IMR-90 (cell line): ENCODE measurements at regions not wholly inside any gene's neighbourhood (a gene's known extent, or its start where the extent isn't known, plus 50 kb on each side); places are given as distances from the start of the nearest gene placed in this dataset.

ENCODE experiments used
- ATAC-seq: fragments of 200-7000 bp; cut with Tn5 transposase; 2 replicates; pipeline ENCODE4 v1.9.1; 2020; ENCODE audit warnings: low read depth, mild to moderate bottlenecking, moderate library complexity
- BruUV-seq: library from RNA; stranded (reverse); fragments of 400-500 nt; replicated peaks from 2 replicates; lab custom pipeline; 2021; lab: Mats Ljungman, UMichigan
- CTCF ChIA-PET: fragments of 300-600 bp; formaldehyde crosslinking; extraction: SDS; loops from one replicate; lab custom pipeline; 2021; ENCODE audit warnings: antibody characterized with exemption; lab: Yijun Ruan, JAX
- POLR2A ChIA-PET: fragments of 300-600 bp; sonication (Branson Sonifier 250); formaldehyde crosslinking; loops from one replicate; lab custom pipeline; 2022; ENCODE audit warnings: antibody characterized with exemption; ENCODE audit not compliant: unreplicated experiment; lab: Charles Lee
- DNase-seq: peaks from one replicate; pipeline ENCODE4 v3.0.0; 2013
- H2AFZ ChIP-seq: replicated peaks from 2 replicates; pipeline ENCODE3; 2013; ENCODE audit warnings: low read length, mild to moderate bottlenecking; ENCODE audit not compliant: poor library complexity
- H2AK5ac ChIP-seq: 2 replicates; pipeline ENCODE4 v1.6.1; 2013; ENCODE audit warnings: low read depth, low read length, inconsistent platforms
- H2AK9ac ChIP-seq: replicated peaks from 2 replicates; pipeline ENCODE3; 2013; ENCODE audit warnings: mild to moderate bottlenecking, low read depth, low read length, moderate library complexity; ENCODE audit not compliant: poor library complexity
- H2BK120ac ChIP-seq: 2 replicates; pipeline ENCODE4 v1.6.1; 2013; ENCODE audit warnings: low read depth, low read length, inconsistent platforms
- H2BK15ac ChIP-seq: 3 replicates; pipeline ENCODE4 v1.6.1; 2013; ENCODE audit warnings: low read depth, low read length, inconsistent platforms
- H2BK20ac ChIP-seq: 2 replicates; pipeline ENCODE4 v1.6.1; 2013; ENCODE audit warnings: low read depth, mild to moderate bottlenecking, inconsistent platforms, low read length, moderate library complexity
- H2BK5ac ChIP-seq: 2 replicates; pipeline ENCODE4 v1.6.1; 2013; ENCODE audit warnings: mild to moderate bottlenecking, low read depth, low read length, inconsistent platforms; ENCODE audit not compliant: poor library complexity, severe bottlenecking
- H3K14ac ChIP-seq: replicated peaks from 2 replicates; pipeline ENCODE4 v1.6.1; 2013; ENCODE audit warnings: low read depth, low read length, inconsistent platforms
- H3K18ac ChIP-seq: 2 replicates; pipeline ENCODE4 v1.6.1; 2013; ENCODE audit warnings: low read depth, low read length, control low read depth
- H3K23ac ChIP-seq: 2 replicates; pipeline ENCODE4 v1.6.1; 2013; ENCODE audit warnings: low read depth, low read length, inconsistent platforms
- H3K27ac ChIP-seq: 2 replicates; pipeline ENCODE4 v1.5.1; 2013; ENCODE audit warnings: mild to moderate bottlenecking, control low read depth, low read length; ENCODE audit not compliant: insufficient read depth
- H3K27me3 ChIP-seq: 2 replicates; pipeline ENCODE4 v1.6.1; 2013; ENCODE audit warnings: low read length; ENCODE audit not compliant: control insufficient read depth, insufficient read depth
- H3K36me3 ChIP-seq: 2 replicates; pipeline ENCODE4 v1.6.1; 2013; ENCODE audit warnings: low read length, mixed read lengths; ENCODE audit not compliant: control insufficient read depth, insufficient read depth
- H3K4ac ChIP-seq: 2 replicates; pipeline ENCODE4 v1.6.1; 2013; ENCODE audit warnings: low read depth, low read length, inconsistent platforms
- H3K4me1 ChIP-seq: 2 replicates; pipeline ENCODE4 v1.6.1; 2013; ENCODE audit warnings: low read length, mixed read lengths; ENCODE audit not compliant: control insufficient read depth, insufficient read depth
- H3K4me2 ChIP-seq: 2 replicates; pipeline ENCODE4 v1.6.1; 2013; ENCODE audit warnings: low read depth, mild to moderate bottlenecking, control low read depth, low read length, moderate library complexity
- H3K4me3 ChIP-seq: 2 replicates; pipeline ENCODE4 v1.5.1; 2013; ENCODE audit warnings: low read depth, mild to moderate bottlenecking, control low read depth, low read length, moderate library complexity; ENCODE audit not compliant: insufficient read depth
- H3K56ac ChIP-seq: 2 replicates; pipeline ENCODE4 v1.6.1; 2013; ENCODE audit warnings: low read length, inconsistent platforms; ENCODE audit not compliant: insufficient read depth; ENCODE audit errors: extremely low read depth
- H3K79me1 ChIP-seq, 2 experiments: 2 replicates each; pipeline ENCODE4 v1.6.1; 2013; ENCODE audit warnings: low read length in 2 of 2, inconsistent platforms in 1 of 2, low read depth in 1 of 2
- H3K9ac ChIP-seq: 2 replicates; pipeline ENCODE4 v1.6.1; 2013; ENCODE audit warnings: low read depth, low read length, control low read depth
- H3K9me1 ChIP-seq: 2 replicates; pipeline ENCODE4 v1.6.1; 2013; ENCODE audit warnings: low read length, inconsistent platforms; ENCODE audit not compliant: insufficient read depth
- H3K9me3 ChIP-seq: 2 replicates; pipeline ENCODE4 v1.6.1; 2013; ENCODE audit warnings: low read length; ENCODE audit not compliant: control insufficient read depth, insufficient read depth
- H4K20me1 ChIP-seq: 2 replicates; pipeline ENCODE4 v1.6.1; 2013; ENCODE audit warnings: low read length, inconsistent platforms; ENCODE audit not compliant: insufficient read depth
- H4K5ac ChIP-seq: 2 replicates; pipeline ENCODE4 v1.6.1; 2013; ENCODE audit warnings: mild to moderate bottlenecking, low read depth, low read length, control low read depth
- H4K8ac ChIP-seq, 2 experiments: 2 replicates each; pipeline ENCODE4 v1.6.1; 2013; ENCODE audit warnings: low read depth in 2 of 2, low read length in 2 of 2, control low read depth in 1 of 2, inconsistent platforms in 1 of 2
- H4K91ac ChIP-seq: 2 replicates; pipeline ENCODE4 v1.6.1; 2013; ENCODE audit warnings: low read depth, low read length, inconsistent platforms; ENCODE audit not compliant: insufficient read depth
- BHLHE40 ChIP-seq: fragments of 150-350 bp; IDR thresholded peaks from 2 replicates; pipeline ENCODE4 v1.6.1; 2016; ENCODE audit warnings: mild to moderate bottlenecking, low read depth, low read length
- CEBPB ChIP-seq: IDR thresholded peaks from 2 replicates; pipeline ENCODE4 v1.6.1; 2012; ENCODE audit warnings: low read depth, low read length, improper control_type of control experiment
- CHD1 ChIP-seq: IDR thresholded peaks from 2 replicates; pipeline ENCODE4 v1.6.1; 2012; ENCODE audit warnings: low read depth, low read length, improper control_type of control experiment
- ELK1 ChIP-seq: fragments of 150-350 bp; IDR thresholded peaks from 2 replicates; pipeline ENCODE4 v1.6.1; 2016; ENCODE audit warnings: low read depth, mild to moderate bottlenecking, low read length, moderate library complexity, borderline replicate concordance
- FOS ChIP-seq: fragments of 150-350 bp; IDR thresholded peaks from 2 replicates; pipeline ENCODE4 v1.6.1; 2016; ENCODE audit warnings: low read depth, low read length
- MAFK ChIP-seq: IDR thresholded peaks from 2 replicates; pipeline ENCODE4 v1.6.1; 2012; ENCODE audit warnings: low read depth, low read length, improper control_type of control experiment
- MAZ ChIP-seq: IDR thresholded peaks from 2 replicates; pipeline ENCODE4 v1.6.1; 2012; ENCODE audit warnings: low read depth, mild to moderate bottlenecking, low read length, improper control_type of control experiment, moderate library complexity, borderline replicate concordance
- MXI1 ChIP-seq: IDR thresholded peaks from 2 replicates; pipeline ENCODE4 v1.6.1; 2012; ENCODE audit warnings: low read depth, mild to moderate bottlenecking, low read length, moderate library complexity, borderline replicate concordance
- NFE2L2 ChIP-seq: fragments of 150-350 bp; IDR thresholded peaks from 2 replicates; pipeline ENCODE4 v1.6.1; 2016; ENCODE audit warnings: low read depth, mild to moderate bottlenecking, low read length
- POLR2A ChIP-seq: IDR thresholded peaks from 2 replicates; pipeline ENCODE4 v1.6.1; 2012; ENCODE audit warnings: mild to moderate bottlenecking, low read depth, low read length
- RAD21 ChIP-seq: IDR thresholded peaks from 2 replicates; pipeline ENCODE4 v1.6.1; 2012; ENCODE audit warnings: low read length, improper control_type of control experiment
- RCOR1 ChIP-seq: IDR thresholded peaks from 2 replicates; pipeline ENCODE4 v1.6.1; 2012; ENCODE audit warnings: mild to moderate bottlenecking, low read length, improper control_type of control experiment; ENCODE audit not compliant: insufficient replicate concordance
- RFX5 ChIP-seq: IDR thresholded peaks from 2 replicates; pipeline ENCODE4 v1.8.0; 2012; ENCODE audit warnings: low read depth, mild to moderate bottlenecking, low read length, moderate library complexity
- SMC3 ChIP-seq: fragments of 150-350 bp; IDR thresholded peaks from 2 replicates; pipeline ENCODE4 v1.6.1; 2016; ENCODE audit warnings: low read depth, mild to moderate bottlenecking, antibody characterized with exemption, low read length, moderate library complexity
- WGBS, 2 experiments: methylation state at CpG; one replicate each; pipeline versions ENCODE4 v1.1.5 to v1.1.7; 2013; ENCODE audit warnings: missing lambda C conversion rate in 2 of 2; ENCODE audit not compliant: insufficient read length in 1 of 2; ENCODE audit errors: extremely low coverage in 2 of 2; 5-methylcytosine and 5-hydroxymethylcytosine counted together
- dilution Hi-C: fragments of 300-500 bp; cut with HindIII; formaldehyde crosslinking; loops from one replicate; pipeline ENCODE4 v1.14.3; 2018; ENCODE audit warnings: low sequenced_read_pairs; ENCODE audit not compliant: unreplicated experiment
- in situ Hi-C: fragments of 300-500 bp; cut with MboI; formaldehyde crosslinking; loops from 3 replicates; pipeline ENCODE4 v1.14.3; 2019; ENCODE audit warnings: low sequenced_read_pairs, inconsistent platforms, mixed read lengths
- intact Hi-C: fragments of 100-400 bp; cut with micrococcal nuclease; formaldehyde crosslinking; loops from 2 replicates; pipeline ENCODE4 v1.10.0; 2022
- TF ChIP-seq, protein P1 (sequence below): conservative IDR thresholded peaks from 2 replicates; pipeline ENCODE4 v1.5.1; 2012; ENCODE audit warnings: mild to moderate bottlenecking, low read depth, low read length, improper control_type of control experiment
- TF ChIP-seq, protein P2 (sequence below): fragments of 150-350 bp; IDR thresholded peaks from 2 replicates; pipeline ENCODE4 v1.6.1; 2017; ENCODE audit warnings: mild to moderate bottlenecking, antibody characterized with exemption, low read length, low read depth

- intact Hi-C loops: no loop called here
- BruUV-seq: no TSS peak
- H2BK5ac ChIP-seq: no peak overlapping the region
These were observed 476.7 kb upstream of the EPHA7 start for GRCh38 chr6:93896081-93896480.

More at GRCh38 chr6:93896081-93896480, 476.7 kb upstream of the EPHA7 start:
- WGBS, 2 experiments: no CpG with 5 or more reads among the region's 1 CpG
- Histone ChIP-seq H3K4me2 (no peak overlapping the region), H4K5ac (no peak overlapping the region), H3K14ac (no peak overlapping the region), H3K23ac (no peak overlapping the region), H4K8ac (no peak overlapping the region), H3K9ac (no peak overlapping the region), H3K27me3 (no peaks in the 10 kb centered on the region), H3K36me3 (no peaks in the 10 kb centered on the region), H3K4me3 (no peak overlapping the region), H3K9me1 (no peaks in the 10 kb centered on the region), H3K4me1 (no peaks in the 10 kb centered on the region), H3K4ac (no peak overlapping the region), H2BK20ac (no peak overlapping the region), H3K27ac (no peak overlapping the region), H2AFZ (no peak overlapping the region), H4K91ac (no peak overlapping the region), H4K20me1 (no peaks in the 10 kb centered on the region), H2BK120ac (no peak overlapping the region), H3K56ac (no peak overlapping the region), H2AK5ac (no peak overlapping the region), H2BK15ac (no peak overlapping the region), H3K18ac (no peak overlapping the region), H2AK9ac (no peak overlapping the region), H3K9me3 (no peaks in the 10 kb centered on the region; the same call in 1 of the 2 replicates), H3K79me1 (no peaks in the 10 kb centered on the region)
- ChIA-PET POLR2A (no interaction called here), CTCF (no interaction called here)
- DNase-seq (no peak), ATAC-seq (no peak)
- in situ Hi-C loops: no loop called here
- dilution Hi-C loops: no loop called here
- TF ChIP-seq, protein P1, sequence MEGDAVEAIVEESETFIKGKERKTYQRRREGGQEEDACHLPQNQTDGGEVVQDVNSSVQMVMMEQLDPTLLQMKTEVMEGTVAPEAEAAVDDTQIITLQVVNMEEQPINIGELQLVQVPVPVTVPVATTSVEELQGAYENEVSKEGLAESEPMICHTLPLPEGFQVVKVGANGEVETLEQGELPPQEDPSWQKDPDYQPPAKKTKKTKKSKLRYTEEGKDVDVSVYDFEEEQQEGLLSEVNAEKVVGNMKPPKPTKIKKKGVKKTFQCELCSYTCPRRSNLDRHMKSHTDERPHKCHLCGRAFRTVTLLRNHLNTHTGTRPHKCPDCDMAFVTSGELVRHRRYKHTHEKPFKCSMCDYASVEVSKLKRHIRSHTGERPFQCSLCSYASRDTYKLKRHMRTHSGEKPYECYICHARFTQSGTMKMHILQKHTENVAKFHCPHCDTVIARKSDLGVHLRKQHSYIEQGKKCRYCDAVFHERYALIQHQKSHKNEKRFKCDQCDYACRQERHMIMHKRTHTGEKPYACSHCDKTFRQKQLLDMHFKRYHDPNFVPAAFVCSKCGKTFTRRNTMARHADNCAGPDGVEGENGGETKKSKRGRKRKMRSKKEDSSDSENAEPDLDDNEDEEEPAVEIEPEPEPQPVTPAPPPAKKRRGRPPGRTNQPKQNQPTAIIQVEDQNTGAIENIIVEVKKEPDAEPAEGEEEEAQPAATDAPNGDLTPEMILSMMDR: no peak
- no peak for TF ChIP-seq RAD21
- no peak for TF ChIP-seq SMC3
- no peak for TF ChIP-seq CHD1
- no peak for TF ChIP-seq MAZ
- TF ChIP-seq POLR2A: no peak
- TF ChIP-seq CEBPB: no peak
- no peak for TF ChIP-seq RCOR1
- TF ChIP-seq BHLHE40: no peak
- no peak for TF ChIP-seq MXI1
- TF ChIP-seq, protein P2, sequence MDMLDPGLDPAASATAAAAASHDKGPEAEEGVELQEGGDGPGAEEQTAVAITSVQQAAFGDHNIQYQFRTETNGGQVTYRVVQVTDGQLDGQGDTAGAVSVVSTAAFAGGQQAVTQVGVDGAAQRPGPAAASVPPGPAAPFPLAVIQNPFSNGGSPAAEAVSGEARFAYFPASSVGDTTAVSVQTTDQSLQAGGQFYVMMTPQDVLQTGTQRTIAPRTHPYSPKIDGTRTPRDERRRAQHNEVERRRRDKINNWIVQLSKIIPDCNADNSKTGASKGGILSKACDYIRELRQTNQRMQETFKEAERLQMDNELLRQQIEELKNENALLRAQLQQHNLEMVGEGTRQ: no peak
- TF ChIP-seq RFX5: no peak
- TF ChIP-seq MAFK: no peak
- TF ChIP-seq NFE2L2: no peak
- TF ChIP-seq FOS: no peak
- TF ChIP-seq ELK1: no peak
